NK-92 treated with Interleukin-12 subunit alpha and Interleukin-12 subunit beta, amount 100 ng/mL, for 24 hours (cell line): ENCODE measurements at regions not wholly inside any gene's neighbourhood (a gene's known extent, or its start where the extent isn't known, plus 50 kb on each side); places are given as distances from the start of the nearest gene placed in this dataset.

Source experiments
- DNase-seq: peaks from one replicate; lab custom pipeline; 2025; lab: John Stamatoyannopoulos, UW

DNA sequence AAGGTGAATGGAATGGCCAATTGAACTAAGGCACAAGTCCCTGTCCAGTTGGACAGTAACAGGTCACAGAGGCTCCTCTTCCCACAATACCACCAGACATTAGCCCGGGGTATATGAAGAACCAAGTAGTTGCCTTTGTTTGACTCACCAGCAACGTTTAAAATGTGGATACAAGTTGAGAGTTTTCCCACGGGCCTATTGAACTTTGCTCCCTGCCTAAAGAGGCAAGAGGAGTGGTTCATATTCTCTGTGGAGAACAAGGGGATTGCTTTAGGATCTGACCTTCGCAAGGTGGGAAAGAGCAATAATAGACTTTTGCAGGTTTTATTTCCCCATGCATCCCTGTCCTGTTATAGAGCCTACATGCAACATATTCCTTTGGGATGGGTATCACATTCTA is 177.2 kb downstream of the POU4F1 start:
- no peak for DNase-seq

DNA sequence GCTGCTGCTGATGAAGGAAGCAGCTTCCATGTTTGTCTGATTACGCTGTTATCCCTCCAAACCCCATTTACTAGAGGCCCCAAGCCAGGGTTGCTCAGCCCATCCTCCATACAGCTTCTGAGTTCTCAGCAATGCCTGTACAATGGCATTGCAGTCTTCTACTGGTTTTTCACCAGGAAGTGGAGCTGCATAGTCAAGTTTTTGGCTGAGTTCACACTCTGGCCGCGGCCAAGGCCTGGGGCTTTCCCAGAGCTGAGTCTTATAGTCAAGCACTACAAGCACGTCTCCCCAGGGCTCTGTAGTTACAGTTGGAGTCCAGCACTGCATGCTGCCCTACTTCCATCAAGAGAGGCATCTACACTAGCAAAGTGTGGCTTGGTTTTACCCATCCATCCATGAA is 182.5 kb downstream of the POU4F1 start:
- DNase-seq = no peak

- DNase-seq = no peak
Measured at GRCh38 chr13:78413887-78414553, 189.3 kb downstream of the POU4F1 start.

DNA sequence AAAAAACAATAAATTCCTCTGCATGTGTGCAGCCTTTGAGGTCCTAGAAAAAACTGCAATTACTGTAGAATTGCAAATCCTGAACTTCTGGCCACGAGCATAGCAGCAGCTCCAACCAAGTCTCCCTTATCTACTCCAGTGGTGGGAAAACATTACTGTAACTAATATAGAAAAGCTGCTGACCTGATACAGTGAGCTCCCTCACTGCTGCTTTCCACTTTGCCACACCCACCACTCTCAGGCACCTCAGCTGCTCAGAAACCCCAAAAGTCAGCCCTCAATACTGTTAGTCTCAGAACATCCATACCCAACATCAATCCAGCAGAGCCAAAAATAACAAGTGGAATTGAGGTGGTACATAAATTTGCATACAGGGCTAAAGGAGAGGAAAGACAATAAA is 192.5 kb downstream of the POU4F1 start:
- no peak for DNase-seq

- no peak for DNase-seq
Measured at GRCh38 chr13:78410164-78410563, 193.2 kb downstream of the POU4F1 start.

DNA sequence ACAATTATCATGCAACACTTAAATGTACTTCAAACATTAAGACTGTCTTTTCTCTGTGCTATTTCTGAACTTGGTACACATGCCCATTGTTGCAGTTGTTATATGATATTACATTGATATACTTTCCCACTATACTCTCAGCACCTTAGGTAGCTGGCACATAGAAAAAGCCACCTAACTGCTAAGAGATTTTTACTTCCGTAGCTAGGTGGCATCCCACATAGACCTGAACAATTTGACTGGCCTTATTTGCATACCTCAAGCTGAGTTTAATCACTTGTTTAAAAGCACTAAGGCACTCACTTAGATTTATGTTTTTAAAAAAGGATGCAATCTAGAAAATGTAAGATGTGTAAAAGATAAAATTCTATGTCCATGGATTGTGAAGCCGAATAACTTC is 194.2 kb downstream of the POU4F1 start:
- DNase-seq = no peak

DNA sequence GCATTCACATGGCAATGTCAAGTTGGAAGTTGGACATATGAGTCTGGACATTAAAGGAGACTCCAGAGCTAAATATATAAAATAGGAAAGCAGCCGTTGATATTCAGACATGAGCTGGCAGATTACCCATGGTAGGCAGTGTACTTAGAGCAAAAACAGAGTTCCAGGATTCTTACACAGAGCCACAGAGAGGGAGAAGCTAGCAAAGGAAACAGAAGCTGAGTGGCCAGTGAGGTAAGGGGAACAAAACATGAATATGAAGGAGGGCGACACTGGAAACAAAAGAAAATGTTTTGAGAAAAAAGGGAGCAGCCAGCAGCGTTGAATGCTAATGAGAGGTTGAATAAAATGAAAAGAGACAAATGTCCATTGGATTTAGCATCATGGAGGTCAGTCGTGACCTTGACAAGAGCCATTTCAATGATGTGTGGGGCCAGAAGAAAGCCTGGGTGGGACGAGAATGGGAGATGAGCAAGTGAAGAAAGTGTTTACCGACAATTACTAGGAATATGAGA is 198.4 kb downstream of the POU4F1 start:
- DNase-seq = no peak

DNA sequence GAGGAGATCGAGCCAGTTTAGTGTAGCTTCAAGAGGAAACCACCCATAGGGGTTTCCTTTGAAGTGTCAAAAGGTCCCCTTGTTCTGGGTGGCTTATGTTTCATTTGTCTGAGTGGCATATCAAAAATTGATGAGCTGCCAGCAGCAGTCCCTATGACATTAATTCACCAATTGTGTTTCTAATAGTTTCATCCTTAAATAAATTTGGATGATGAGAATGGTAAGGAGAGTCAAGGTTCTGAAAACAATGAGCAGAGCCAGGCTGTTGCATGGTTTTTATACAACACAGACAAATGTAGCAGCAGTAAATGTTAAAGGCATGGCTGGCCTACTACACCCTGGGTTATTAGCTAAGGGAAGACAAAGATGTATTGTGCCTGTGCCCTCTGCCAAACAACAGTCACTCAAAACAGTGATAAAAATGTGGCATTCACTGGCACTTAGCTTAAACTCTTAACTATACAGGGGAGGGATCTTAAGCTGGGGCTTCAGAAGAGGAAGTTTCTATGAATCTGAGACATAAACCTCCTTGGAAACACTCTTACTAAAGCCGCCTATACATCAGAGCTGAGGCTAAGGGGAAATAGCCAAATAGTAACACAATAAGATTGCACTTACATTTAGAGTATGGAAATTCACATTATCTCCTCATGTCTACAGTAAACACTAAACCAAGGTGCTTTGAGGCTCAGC is 200.5 kb downstream of the POU4F1 start:
- DNase-seq = no peak

GRCh38 chr13:78401873-78402707 is 201.3 kb downstream of the POU4F1 start:
- DNase-seq = no peak

GRCh38 chr13:78398743-78399410 is 204.5 kb downstream of the POU4F1 start:
- no peak for DNase-seq

GRCh38 chr13:78393286-78394142 is 209.8 kb downstream of the POU4F1 start:
- no peak for DNase-seq

GRCh38 chr13:78383899-78384298 is 219.5 kb downstream of the POU4F1 start:
- DNase-seq = no peak

- DNase-seq = no peak
Measured at GRCh38 chr13:78383071-78383484, 220.3 kb downstream of the POU4F1 start.

GRCh38 chr13:78382491-78382890 is 220.9 kb downstream of the POU4F1 start:
- DNase-seq = no peak

DNA sequence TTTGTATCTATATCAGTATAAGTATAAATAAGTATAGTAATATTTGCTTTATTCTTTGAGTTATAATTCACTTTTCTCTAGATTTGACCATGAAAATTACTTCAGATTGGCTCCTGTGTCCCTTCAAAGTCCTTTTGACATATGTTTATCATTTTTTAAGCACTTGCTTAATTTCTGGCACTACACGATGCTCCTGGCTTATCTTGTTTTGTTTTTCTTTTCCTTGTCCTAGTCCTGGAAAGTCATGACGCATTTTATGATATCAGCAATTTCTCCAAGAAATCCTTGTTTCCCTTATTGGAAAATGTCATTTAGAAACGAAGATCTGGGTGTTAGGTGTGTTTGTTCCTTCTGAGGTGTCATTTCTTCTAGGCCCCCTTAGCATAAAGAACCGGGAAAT is 226.5 kb downstream of the POU4F1 start:
- no peak for DNase-seq

DNA sequence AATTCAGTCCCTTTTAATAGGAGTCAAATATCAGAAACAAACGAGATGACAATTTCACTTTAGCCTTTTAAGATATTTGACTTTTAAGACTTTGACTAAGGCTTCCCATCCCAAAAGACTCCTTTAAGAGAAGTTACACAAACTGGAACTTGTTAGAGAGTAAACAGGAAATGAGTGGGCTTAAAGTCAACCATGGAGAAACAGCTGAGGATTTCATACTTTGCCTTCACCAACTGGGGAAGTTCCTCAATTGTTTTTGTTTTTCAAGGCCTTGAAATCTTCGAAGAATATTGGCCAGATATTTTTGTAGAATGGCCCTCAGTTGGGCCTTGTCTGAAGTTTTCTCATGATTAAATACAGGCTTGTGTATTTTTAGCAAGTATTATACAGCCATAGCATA is 227.3 kb downstream of the POU4F1 start:
- no peak for DNase-seq

- DNase-seq = no peak
Measured at GRCh38 chr13:78372581-78372980, 230.8 kb downstream of the POU4F1 start.

- DNase-seq = no peak
Measured at GRCh38 chr13:78370231-78370630, 233.1 kb downstream of the POU4F1 start.

GRCh38 chr13:78364711-78365110 is 238.6 kb downstream of the POU4F1 start:
- DNase-seq = no peak

DNA sequence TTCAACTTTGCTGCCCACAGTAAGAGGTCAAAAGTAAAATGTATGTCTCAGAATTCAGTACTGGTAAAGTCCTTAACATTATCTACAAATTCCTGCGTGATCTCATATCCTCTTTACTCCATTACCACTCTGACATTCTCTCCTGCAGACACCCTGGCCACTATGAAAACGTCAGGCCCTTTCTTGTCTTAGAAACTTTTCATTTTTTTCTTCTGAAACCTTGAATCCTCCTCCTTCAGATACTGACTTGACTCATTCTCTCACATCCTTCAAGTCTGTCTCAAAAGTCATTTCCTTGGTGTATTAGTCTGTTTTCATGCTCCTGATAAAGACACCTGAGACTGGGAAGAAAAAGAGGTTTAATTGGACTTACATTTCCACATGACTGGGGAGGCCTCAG is 262.3 kb downstream of the POU4F1 start:
- DNase-seq = no peak

DNA sequence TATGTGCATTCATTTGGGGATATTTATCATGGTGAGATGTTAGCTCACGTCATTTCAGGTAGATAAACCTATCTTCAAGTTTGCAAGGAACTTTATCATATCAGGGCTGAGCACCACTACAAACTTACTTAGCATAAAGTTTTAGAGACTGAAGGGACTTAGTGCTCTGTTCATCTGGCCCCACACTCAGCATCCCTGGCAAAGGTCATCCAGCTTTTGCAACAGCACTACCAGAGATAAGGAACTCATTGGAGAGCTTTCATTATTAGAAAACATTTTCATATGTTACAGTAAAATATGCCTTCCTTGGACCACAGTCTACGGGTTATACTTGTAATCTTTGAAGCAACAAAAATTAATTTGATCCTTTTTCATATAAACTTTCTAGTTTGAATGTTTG is 263.4 kb downstream of the POU4F1 start:
- DNase-seq = no peak
